ENCODE measurements at regions not wholly inside any gene's neighbourhood (a gene's known extent, or its start where the extent isn't known, plus 50 kb on each side); places are given as distances from the start of the nearest gene placed in this dataset.

DNA sequence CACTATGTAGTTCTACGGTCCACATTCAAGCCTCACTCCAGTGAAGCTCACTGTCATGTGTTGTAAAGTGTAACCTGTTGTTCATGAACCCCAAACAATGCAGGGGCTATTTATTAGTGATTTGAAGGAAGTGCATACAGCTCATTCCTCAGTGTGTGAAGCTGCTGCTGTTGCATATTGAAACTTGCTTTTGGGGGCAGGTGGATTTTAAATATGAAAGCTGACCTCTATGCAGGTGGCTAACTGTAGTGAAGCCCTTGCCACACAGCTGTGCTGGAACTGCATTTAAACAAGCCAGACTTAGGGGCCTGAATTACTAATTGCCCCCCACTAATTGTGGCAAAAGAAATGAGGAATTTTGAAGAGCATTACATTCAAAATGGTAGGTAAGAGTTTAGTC lies 226.3 kb downstream of the ATP23 start:
- TF ChIP-seq, protein P1, sequence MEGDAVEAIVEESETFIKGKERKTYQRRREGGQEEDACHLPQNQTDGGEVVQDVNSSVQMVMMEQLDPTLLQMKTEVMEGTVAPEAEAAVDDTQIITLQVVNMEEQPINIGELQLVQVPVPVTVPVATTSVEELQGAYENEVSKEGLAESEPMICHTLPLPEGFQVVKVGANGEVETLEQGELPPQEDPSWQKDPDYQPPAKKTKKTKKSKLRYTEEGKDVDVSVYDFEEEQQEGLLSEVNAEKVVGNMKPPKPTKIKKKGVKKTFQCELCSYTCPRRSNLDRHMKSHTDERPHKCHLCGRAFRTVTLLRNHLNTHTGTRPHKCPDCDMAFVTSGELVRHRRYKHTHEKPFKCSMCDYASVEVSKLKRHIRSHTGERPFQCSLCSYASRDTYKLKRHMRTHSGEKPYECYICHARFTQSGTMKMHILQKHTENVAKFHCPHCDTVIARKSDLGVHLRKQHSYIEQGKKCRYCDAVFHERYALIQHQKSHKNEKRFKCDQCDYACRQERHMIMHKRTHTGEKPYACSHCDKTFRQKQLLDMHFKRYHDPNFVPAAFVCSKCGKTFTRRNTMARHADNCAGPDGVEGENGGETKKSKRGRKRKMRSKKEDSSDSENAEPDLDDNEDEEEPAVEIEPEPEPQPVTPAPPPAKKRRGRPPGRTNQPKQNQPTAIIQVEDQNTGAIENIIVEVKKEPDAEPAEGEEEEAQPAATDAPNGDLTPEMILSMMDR (IDR thresholded peaks at IDR 0.05; ENCODE audit: borderline replicate concordance, extremely low read depth, low read length, poor library complexity, severe bottlenecking) = no peak
- no peak for TF ChIP-seq EZH2 (IDR thresholded peaks at IDR 0.05; ENCODE audit: borderline replicate concordance, low read depth, low read length, severe bottlenecking)
